HG03520 (cell line): ENCODE measurements at regions not wholly inside any gene's neighbourhood (a gene's known extent, or its start where the extent isn't known, plus 50 kb on each side); places are given as distances from the start of the nearest gene placed in this dataset.

Source experiments
- ATAC-seq: cut with Tn5 transposase; IDR thresholded peaks from one replicate; pipeline ENCODE4 v1.9.1; 2021; ENCODE audit warnings: mild to moderate bottlenecking, moderate library complexity; ENCODE audit not compliant: unreplicated experiment

DNA sequence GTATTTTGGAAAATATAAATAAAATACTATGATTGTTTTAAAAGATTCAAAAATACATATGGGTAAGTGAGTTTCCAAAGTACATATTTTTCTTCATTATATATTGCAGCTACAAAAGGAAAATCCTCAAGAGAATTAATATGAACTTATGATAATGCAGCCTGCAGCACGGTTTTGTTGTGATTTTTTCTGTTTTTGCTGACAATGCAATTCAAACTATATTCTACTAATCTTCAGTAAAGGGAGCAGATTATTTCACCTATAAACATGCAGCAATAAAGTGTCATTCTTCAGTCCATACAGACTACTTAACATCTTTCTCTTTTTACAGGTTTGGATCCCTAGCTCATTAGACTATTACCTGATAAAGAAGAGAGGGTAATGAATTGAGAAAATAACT is 582.1 kb upstream of the MGAT4C start:
- no peak for ATAC-seq

DNA sequence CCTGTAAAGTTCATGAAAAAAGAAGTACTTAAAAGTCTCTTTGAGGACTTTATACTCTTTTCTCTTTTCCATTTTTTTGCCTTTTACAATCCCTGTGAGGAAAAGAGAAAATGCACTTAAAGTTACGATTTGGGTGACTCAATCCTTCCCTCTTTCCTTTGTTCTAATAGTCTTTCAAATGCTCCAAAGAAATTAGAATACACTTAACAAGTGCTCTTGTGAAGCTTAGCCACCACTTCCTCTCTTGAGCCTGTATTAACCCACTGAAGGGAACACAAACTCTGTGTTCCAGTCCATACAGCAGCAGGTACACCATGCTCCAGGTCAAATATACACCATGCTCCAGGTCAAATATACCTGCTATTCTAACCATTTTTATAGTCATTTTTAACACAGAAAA is 581.1 kb upstream of the MGAT4C start:
- no peak for ATAC-seq

- ATAC-seq, result no peak
Measured at GRCh38 chr12:86834217-86834616, 578.0 kb upstream of the MGAT4C start.

DNA sequence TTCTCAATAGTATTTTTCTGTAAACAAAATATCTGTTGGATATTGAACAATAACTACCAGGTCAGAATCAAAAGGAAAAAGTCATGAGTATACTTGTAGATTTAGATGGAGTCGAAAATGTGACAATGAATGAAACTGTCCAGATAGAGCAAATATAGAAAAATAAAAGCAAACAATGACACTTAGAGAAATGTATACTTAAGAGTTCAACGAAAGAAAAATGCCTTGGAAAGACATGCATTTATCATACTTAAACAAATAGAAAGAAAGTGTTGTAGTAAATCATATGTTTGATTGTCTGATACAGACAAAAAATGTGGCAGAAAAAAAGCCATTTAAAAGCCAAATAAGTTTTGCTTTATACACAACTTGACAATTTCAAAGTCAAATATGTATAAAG is 571.2 kb upstream of the MGAT4C start:
- ATAC-seq, result no peak

- no peak for ATAC-seq
Measured at GRCh38 chr12:86826051-86826450, 569.9 kb upstream of the MGAT4C start.

- ATAC-seq, result no peak
Measured at GRCh38 chr12:86801439-86801838, 545.2 kb upstream of the MGAT4C start.

DNA sequence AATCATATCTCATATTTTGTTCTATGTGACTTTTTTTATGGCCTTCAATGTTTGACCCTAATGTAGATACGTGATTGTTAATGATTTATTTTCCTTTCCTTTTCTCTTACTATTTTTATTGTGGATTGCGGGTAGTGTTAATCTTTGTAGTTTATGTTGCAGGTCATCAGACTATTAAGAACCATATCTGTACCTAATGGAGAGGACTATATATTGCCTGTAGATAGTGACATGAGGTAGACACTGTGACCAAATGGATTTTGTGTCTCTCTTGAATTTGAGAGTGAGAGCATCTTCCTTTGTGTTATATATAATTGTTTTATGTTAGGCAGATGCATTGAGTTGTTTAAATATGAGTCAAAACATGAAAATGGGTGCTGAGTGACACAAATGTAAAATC is 543.4 kb upstream of the MGAT4C start:
- no peak for ATAC-seq

DNA sequence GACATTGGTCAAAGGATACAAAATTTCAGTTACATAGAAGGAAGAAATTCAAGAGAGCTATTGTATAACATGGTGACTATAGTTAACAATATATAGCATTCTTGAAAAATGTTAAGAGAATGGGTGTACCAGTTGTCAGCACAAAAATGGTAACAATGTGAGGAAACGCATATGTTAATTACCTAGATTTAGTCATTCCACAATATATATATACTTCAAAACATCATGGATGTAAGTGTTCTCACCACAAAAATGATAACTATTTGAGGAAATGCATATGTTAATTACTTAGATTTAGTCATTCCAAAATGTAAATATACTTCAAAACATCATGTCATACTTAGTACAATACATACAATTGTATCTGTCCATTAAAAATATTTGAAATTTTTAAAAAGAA is 540.4 kb upstream of the MGAT4C start:
- no peak for ATAC-seq

- no peak for ATAC-seq
Measured at GRCh38 chr12:86788661-86789060, 532.5 kb upstream of the MGAT4C start.

- no peak for ATAC-seq
Measured at GRCh38 chr12:86787419-86787818, 531.2 kb upstream of the MGAT4C start.

- no peak for ATAC-seq
Measured at GRCh38 chr12:86777325-86777724, 521.1 kb upstream of the MGAT4C start.

GRCh38 chr12:86774841-86775388 is 518.7 kb upstream of the MGAT4C start:
- ATAC-seq, result no peak

DNA sequence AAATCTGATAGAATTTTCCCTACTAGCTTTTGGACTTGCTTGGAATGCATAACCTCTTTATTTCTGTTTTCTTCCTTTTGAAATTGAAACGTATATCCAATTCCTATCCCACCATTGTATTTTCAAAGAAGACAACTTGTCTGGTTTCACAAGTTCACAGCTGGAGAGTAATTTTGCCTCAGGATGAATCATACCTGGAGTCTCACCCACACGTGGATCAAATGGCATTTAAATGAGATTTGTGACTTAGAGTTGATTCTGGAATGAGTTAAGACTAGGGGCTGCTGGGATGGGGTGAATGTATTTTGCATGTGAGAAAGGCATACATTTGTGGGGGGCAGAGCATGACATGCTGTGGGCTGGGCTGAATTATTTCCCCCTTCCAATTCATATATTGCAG is 516.5 kb upstream of the MGAT4C start:
- no peak for ATAC-seq

- no peak for ATAC-seq
Measured at GRCh38 chr12:86770871-86771270, 514.7 kb upstream of the MGAT4C start.

GRCh38 chr12:86748894-86749293 is 492.7 kb upstream of the MGAT4C start:
- ATAC-seq, result no peak

GRCh38 chr12:86744547-86745212 is 488.5 kb upstream of the MGAT4C start:
- ATAC-seq, result no peak

GRCh38 chr12:86743875-86744536 is 487.8 kb upstream of the MGAT4C start:
- no peak for ATAC-seq

DNA sequence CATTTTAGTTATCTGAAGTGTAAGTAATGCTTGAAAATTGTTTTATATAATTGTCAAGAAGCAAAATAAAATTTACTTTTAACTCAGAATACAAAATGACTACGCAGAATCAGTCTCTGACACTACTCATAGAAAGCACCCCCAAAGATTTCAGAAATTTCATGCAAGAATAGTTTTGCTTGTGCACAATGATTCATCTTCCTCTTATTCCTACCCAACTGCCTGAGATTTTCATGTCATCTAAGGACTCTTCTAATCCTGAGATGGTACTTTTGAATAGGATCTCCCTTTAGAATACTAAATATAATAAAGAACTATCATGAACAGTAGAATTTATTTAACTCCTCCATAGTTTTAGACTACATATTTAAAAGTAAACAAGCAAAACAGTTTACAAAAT is 485.3 kb upstream of the MGAT4C start:
- ATAC-seq, result no peak

GRCh38 chr12:86735851-86736250 is 479.7 kb upstream of the MGAT4C start:
- no peak for ATAC-seq

- ATAC-seq, result no peak
Measured at GRCh38 chr12:86735072-86735471, 478.9 kb upstream of the MGAT4C start.

DNA sequence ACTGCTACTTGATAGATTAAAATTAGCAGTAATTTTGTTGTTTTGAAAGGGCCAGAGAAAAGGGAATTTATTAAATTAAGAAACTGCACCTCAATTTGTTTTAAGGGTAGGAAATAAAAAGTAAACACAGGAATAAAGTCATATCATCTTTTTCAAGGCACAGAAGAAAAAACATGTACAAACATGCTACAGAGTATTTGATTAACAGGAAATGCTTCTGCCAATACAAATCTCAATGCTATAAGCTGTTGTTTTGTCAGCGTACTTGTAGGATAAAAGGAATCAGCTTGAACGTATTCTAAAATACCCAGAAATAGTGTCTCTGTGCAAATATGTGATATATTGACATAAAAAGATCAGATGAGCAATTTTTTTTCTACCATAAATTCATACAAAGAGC is 474.0 kb upstream of the MGAT4C start:
- ATAC-seq, result no peak

- ATAC-seq, result no peak
Measured at GRCh38 chr12:86729739-86730138, 473.5 kb upstream of the MGAT4C start.

DNA sequence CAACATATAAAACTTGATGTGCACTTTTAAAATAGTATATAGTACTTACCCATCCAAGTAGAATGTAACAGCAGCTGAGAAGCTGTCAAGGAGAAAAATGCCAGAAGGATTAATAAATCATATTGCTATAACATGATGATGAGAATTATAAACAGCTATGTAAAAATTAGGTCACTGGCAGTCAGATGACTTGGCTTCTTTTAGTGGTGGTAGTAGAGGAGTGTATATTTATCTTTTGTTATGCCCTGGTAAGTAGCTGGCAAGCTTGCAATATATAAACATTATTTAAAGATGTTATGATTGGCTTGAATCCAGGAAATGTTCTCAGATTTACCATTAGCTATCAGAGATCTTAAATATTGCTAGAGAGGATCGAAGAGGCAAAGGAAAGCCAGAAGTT is 471.0 kb upstream of the MGAT4C start:
- ATAC-seq, result no peak
